ENCODE measurements at regions not wholly inside any gene's neighbourhood (a gene's known extent, or its start where the extent isn't known, plus 50 kb on each side); places are given as distances from the start of the nearest gene placed in this dataset.

- POLR2A ChIA-PET: no interaction called here
These were observed 253.6 kb upstream of the TNP1 start for GRCh38 chr2:217113491-217113890.

GRCh38 chr2:217110550-217110949 lies 250.7 kb upstream of the TNP1 start:
- ChIA-PET CTCF (interaction anchor here (1.2 kb wide), 1 partner anchor 10 kb away, joined by 4 read pairs; no protein-coding TSS in a partner anchor), POLR2A (no interaction called here)
- Histone ChIP-seq H3K27me3 (ENCODE audit: control insufficient read depth, insufficient read depth, low read length) (no peaks in the 10 kb centered on the region), H3K4me3 (ENCODE audit: low read depth, low read length) (no peak overlapping the region), H3K36me3 (ENCODE audit: control insufficient read depth, insufficient read depth, low read length) (no peaks in the 10 kb centered on the region)
- DNase-seq (ENCODE audit: low read depth): no peak
- TF ChIP-seq CTCF (IDR thresholded peaks at IDR 0.05; ENCODE audit: insufficient read depth, low read depth, low read length): no peak

More at GRCh38 chr2:217113491-217113890, 253.6 kb upstream of the TNP1 start:
- Histone ChIP-seq H3K27me3 (ENCODE audit: control insufficient read depth, insufficient read depth, low read length) (no peaks in the 10 kb centered on the region), H3K4me3 (ENCODE audit: low read depth, low read length) (no peak overlapping the region), H3K36me3 (ENCODE audit: control insufficient read depth, insufficient read depth, low read length) (no peaks in the 10 kb centered on the region)
- TF ChIP-seq CTCF (IDR thresholded peaks at IDR 0.05; ENCODE audit: insufficient read depth, low read depth, low read length): no peak
- DNase-seq (ENCODE audit: low read depth): no peak
- CTCF ChIA-PET: interaction anchor here (1.2 kb wide), 1 partner anchor 15 kb away, joined by 4 read pairs; no protein-coding TSS in a partner anchor

- CTCF ChIA-PET: no interaction called here
These were observed 248.7 kb upstream of the TNP1 start for GRCh38 chr2:217108575-217109027.

GRCh38 chr2:217108086-217108485 lies 248.2 kb upstream of the TNP1 start:
- no peaks in the 10 kb centered on the region for H3K27me3 ChIP-seq (ENCODE audit: control insufficient read depth, insufficient read depth, low read length)
- no peaks in the 10 kb centered on the region for H3K36me3 ChIP-seq (ENCODE audit: control insufficient read depth, insufficient read depth, low read length)
- TF ChIP-seq CTCF (IDR thresholded peaks at IDR 0.05; ENCODE audit: insufficient read depth, low read depth, low read length): no peak
- no peak overlapping the region for H3K4me3 ChIP-seq (ENCODE audit: low read depth, low read length)
- DNase-seq (ENCODE audit: low read depth): no peak
- CTCF ChIA-PET: interaction anchor here (1.6 kb wide), 1 partner anchor 12 kb away, joined by 4 read pairs; no protein-coding TSS in a partner anchor
- POLR2A ChIA-PET: no interaction called here

More at GRCh38 chr2:217108575-217109027, 248.7 kb upstream of the TNP1 start:
- POLR2A ChIA-PET: interaction anchor here (0.6 kb wide), 1 partner anchor 564 kb away, joined by 7 read pairs; no protein-coding TSS in a partner anchor
- no peaks in the 10 kb centered on the region for H3K27me3 ChIP-seq (ENCODE audit: control insufficient read depth, insufficient read depth, low read length)
- H3K36me3 ChIP-seq (ENCODE audit: control insufficient read depth, insufficient read depth, low read length): no peaks in the 10 kb centered on the region
- no peak overlapping the region for H3K4me3 ChIP-seq (ENCODE audit: low read depth, low read length)
- no peak for DNase-seq (ENCODE audit: low read depth)
- no peak for TF ChIP-seq CTCF (IDR thresholded peaks at IDR 0.05; ENCODE audit: insufficient read depth, low read depth, low read length)

- Histone ChIP-seq H3K27me3 (ENCODE audit: control insufficient read depth, insufficient read depth, low read length) (no peaks in the 10 kb centered on the region), H3K4me3 (ENCODE audit: low read depth, low read length) (no peak overlapping the region), H3K36me3 (ENCODE audit: control insufficient read depth, insufficient read depth, low read length) (no peaks in the 10 kb centered on the region)
- CTCF ChIA-PET: interaction anchor here (0.7 to 1.6 kb wide), 3 partner anchors 13 to 59 kb away, joined by 3 to 4 read pairs (median 3); no protein-coding TSS in a partner anchor
- TF ChIP-seq CTCF (IDR thresholded peaks at IDR 0.05; ENCODE audit: insufficient read depth, low read depth, low read length): no peak
- POLR2A ChIA-PET: interaction anchor here (0.6 kb wide), 1 partner anchor 114 kb away, joined by 3 read pairs; no protein-coding TSS in a partner anchor
- DNase-seq (ENCODE audit: low read depth): no peak
These were observed 247.6 kb upstream of the TNP1 start for GRCh38 chr2:217107480-217107879.

All from BJ (cell line).